Activated CD4-positive, alpha-beta T cell treated with anti-CD3 and anti-CD28 coated beads, Interleukin-2, Interleukin-4, amounts not matched to agents 100 ng/mL and 50 ng/mL, durations not matched to agents 16 hours and 8 hours (primary cell): ENCODE measurements at regions not wholly inside any gene's neighbourhood (a gene's known extent, or its start where the extent isn't known, plus 50 kb on each side); places are given as distances from the start of the nearest gene placed in this dataset.
"Not testable (repeated sequence)": the region's sequence is repeated elsewhere in the genome, so short reads cannot be mapped to it uniquely, and the experiment has no call there.

Source experiments
- DNase-seq: peaks from one replicate; pipeline ENCODE4 v3.0.0-alpha.2; 2020; ENCODE audit warnings: low spot score

DNA sequence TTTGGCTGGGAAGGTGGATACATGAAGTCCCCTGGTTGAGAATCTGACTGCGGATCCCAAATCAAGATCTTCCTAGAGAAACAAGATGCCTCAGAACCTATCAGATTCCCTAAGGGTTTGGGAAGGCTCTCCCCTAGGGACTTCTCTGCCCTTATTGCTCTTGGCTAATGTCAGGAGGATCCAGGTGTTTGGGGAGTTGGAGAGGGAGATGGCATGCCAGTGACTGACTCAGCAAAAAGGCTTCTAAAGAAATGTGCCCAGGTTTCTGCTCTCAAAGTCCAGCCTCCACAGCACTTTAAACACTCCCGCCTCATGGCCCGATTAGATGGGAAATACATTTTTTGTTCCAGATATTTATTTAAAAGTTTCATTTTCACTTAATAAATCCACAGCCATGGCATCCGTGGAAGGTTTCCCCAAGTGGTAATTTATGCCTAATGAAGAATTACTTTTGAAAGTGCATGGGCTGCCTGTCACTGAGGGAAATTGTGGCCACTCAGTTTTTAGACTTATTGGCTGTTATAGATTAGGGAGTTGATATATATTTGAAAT, 156.4 kb downstream of the OSR1 start:
- DNase-seq = no peak

DNA sequence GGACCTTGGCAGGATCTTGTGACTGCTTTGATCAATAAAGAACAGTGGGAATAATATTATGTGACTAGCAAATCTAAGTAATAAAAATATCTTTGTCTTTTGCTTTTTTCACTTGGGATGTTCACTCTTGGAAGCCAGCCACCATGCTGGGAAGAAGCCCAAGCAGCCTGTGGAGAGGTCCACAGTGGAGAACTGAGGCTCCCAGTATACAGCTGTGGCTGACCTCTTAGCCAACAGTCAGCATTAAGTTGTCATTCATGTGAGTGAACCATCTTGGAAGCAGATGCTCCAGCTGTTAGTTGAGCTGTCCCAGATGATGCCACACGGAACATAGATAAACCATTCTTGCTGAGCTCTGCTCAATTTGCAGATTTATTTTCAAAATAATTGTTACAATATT, 160.0 kb downstream of the OSR1 start:
- DNase-seq = no peak

DNA sequence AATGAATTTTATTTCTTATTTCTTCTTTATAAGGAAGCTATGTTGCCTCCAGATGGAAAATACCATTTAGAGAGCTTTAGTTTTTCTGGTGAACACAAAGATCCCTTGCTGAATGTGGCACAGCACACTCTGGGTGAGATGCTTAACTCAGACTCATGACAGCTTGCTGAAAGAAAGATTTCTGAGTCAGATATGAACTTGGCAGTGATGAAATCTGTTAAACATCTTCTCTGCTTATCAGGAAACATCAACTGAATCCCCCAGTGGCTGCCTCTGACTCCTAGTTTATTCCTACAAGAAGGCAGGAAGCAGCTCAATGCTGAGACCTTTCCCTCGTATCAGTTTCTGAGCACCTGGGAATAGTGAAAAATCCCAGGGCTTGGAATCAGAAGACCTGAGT, 162.8 kb downstream of the OSR1 start:
- DNase-seq = no peak

DNA sequence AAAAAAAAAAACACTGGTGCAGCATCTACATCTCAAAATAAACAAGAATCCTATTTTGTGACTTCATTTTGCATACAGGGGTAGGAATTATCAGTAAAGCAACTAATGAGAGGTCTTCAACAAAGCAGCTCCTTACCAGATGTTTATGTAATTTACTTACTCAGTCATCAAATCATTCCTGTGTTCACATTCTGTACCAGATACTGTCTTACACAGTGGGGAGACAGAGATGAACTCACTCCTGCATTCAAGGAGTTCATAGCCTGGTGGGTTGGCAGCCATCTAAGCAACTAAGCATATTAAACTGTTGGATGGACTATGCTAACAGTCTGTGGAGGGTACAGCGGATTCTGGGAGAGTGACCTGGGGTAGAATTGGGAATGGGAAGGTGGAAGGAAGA, 169.0 kb downstream of the OSR1 start:
- DNase-seq = no peak

DNA sequence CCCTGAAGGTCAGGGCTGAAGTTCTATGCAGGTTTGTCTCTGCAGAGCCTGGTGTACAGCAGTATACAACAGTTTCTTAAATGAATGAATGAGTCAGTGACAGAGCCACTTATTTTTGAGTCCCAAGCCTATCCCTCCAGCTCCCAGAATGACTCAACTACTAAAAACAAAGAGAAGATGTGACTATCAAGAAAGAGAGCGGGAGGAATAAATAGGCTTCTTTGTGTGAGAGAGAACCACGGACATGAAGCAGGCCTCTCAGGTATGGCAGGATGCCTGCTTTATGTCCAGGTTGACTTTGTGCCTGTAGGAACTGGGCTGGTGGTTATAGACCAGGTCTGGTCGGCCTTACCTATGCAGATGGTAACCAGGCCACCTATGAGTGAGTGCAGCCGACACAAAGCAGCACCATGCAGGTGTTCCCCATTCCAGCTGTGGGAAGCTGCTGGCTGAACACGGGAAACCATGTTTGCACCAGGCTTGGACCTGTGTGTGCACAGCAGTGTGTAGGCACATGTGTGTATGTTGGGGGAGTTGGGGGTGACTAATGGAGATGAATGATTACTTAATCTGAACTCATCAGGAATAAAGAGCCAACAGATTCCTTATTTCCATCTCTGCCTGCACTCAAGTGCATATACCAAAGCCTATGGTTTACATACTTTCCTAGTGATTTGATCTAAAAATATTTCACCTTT, 171.0 kb downstream of the OSR1 start:
- DNase-seq = no peak

DNA sequence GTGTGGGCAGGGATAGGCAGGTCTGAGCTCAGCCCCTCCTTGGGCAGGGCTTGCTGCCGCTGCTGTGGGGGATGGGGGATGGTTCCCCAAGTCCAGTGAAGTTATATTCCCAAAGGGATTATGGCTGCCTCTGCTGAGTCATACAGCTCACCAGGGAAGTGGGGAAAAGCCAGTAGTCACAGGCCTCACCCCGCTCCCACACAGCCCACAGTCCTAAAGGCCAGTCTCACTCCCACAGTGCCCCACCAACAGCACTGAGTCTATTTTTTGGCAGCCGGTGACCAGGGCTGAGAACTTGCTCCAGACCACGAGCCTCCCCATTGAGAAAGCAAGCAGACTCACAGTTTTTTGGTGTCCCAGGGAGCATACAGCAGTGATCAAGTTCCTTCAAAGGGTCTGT, 173.3 kb downstream of the OSR1 start:
- no peak for DNase-seq

DNA sequence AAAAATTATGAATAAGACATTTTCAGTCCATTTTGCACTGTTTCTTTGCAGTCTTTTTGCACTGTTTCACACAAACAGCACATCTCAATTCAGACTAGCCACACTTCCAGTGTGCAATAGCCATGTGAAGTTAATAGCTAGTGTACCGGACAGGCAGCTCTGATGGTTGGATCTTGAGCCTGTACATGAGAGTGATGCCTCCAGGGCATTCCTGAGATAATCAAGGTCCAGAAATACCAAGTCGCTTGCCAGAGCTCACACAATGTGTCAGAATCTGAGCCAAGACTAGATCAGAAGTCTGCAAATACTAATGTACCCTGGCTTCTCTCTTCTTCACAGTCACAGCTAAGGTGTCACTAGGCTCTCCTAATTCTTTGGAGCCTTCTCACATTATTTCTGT, 180.2 kb downstream of the OSR1 start:
- DNase-seq = no peak

DNA sequence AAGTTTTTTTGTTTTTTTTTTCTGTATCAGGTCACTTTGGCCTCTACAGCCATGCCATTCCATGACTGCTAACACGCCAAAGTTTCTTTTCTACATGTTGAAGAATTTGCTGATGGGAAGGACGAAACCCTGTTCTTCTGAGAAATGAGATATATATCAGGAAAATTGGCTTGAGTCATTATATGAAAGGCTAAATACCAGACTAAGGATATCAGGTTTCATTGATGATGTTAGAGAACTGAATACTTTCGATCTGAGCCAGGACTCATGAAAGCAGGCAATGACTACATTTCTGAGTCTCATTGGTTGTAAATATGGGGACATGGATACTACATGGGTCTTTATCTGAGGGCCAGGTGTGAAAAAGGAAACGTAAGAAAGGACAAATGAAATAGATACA, 181.4 kb downstream of the OSR1 start:
- no peak for DNase-seq

DNA sequence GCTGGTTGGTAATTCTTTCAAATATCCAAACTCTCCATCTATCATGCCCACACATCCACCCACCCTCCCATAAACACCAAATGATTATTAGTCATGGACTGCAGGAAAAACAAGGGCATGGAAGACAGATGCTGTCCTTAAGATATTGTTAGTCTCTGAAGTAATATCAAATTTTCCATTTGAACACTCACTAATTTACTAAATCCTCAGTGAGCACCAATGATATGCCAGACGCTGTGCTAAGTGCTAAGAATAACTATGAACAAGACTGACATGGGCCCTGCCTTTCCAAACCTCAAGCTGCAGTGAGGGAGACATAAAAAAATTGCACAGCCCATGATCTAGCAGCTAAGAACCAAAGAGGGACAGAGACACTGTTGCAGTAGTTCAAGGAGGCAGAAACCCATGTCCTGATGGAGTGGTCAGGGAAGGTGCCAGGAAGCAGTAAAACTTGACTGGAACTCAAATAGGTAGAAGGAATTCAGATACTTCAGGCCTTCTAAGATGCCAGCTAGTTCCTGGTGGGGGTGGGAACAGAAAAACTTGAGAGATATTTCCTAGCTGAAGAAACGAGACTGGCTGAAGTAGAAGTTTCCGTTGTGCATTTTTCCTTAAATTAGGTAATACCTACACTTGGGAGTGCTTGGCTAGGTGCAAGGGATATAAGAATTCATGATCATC, 182.1 kb downstream of the OSR1 start:
- DNase-seq = no peak

DNA sequence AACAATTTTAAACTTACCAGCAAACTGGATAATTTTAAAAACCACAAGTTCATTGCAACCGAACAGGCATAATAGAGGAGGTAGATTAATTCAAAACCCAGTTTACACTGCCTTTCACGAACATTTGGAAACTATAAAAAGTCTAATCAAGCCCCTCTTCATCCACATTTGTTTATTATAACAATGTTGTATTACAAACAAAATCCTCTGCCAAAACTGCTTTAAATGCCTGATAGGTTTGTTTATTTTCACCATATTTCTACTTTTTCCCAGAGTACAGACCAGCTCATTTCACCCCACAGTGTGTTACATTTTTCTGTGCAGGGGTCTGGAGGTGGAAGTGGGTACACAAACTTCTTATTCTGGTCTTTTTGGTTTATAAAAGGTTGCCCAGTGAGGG, 184.2 kb downstream of the OSR1 start:
- DNase-seq = no peak

DNA sequence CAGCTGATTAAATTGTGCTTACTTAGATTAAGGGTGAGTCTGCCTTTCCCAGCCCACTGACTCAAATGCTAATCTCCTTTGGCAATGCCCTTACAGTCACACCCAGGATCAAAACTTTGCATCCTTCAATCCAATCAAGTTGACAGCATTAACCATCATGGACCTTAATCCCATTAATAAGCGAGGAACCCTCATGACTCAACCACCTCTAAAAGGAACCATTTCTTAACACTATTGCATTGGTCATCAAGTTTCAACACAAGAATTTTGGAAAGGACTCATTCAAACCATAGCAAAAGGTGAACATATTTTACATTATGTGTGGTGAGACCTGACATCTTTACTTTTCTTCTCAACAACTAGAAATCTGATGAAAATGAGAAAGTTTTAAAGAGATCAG, 187.0 kb downstream of the OSR1 start:
- DNase-seq = no peak

DNA sequence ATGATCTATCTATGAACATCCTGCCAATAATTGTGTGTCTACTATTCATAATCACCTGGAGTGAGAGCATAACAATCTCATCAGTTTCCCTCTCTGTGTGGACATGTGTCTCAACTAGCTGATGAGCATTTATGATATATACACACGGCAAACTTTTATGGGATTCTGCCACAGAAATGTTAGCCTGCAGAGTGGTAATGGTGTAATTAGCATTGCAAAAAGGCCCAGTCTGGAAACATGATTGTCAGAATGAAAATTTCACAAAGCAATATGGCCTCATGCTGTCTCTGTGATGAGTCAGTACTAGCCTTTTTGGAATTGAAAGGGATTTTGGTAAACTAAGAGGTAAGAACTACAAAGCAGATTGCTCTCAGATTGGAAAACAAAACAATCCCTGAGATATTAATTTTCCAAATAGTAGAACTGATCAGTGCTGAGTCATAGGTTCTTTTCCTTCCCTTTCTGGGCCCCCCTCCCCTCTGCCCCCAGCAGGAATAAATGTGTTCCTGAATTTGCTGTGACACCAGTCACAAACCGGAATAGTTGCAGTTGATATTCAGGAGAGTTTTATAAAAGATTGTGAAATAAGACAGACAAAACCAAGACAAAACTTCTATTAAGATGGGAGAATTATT, 189.2 kb downstream of the OSR1 start:
- no peak for DNase-seq

DNA sequence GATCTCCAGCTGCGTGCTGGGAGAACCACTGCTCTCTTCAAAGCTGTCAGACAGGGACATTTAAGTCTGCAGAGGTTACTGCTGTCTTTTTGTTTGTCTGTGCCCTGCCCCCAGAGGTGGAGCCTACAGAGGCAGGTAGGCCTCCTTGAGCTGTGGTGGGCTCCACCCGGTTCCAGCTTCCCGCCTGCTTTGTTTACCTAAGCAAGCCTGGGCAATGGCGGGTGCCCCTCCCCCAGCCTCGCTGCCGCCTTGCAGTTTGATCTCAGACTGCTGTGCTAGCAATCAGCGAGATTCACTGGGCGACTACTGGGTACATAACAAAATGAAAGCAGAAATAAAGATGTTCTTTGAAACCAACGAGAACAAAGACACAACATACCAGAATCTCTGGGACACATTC, 194.3 kb downstream of the OSR1 start:
- not testable (repeated sequence) for DNase-seq

DNA sequence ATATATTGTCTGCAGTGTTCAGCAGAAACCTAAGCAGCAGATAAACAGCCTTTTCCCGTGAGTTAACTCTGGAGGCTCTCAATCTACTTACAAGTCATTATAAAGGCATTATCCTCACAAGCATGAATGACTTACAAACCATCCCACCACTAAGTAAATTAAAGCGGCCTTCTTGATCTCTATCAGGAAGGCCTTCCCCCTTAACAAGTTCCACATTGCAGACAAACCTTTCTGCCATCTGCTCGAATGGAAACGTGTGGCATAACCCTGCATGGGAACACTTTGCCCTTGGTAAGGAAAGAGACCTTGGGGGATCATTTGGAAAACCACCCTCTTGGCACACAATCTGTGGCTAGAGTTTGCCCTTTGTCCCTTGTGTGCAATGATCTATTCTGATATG, 199.5 kb downstream of the OSR1 start:
- DNase-seq = no peak

DNA sequence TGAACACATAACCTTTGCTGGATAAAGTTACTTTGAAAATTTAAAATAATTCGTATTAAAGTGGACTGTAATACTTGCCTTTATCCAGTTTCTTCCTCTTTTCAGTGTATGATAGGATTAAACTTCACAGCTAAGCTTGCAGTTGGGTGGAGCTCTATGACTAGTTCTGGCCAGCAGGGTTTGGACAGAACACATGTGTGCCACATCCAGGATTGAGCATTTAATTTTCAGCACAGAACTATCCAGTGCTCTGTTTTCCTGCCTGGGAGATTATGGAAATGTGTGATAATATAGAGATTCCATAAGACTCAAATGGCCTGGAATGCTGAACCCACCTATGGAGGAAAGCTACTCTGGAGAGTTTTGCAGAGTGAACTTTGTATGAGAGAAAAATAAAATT, 200.2 kb downstream of the OSR1 start:
- no peak for DNase-seq

DNA sequence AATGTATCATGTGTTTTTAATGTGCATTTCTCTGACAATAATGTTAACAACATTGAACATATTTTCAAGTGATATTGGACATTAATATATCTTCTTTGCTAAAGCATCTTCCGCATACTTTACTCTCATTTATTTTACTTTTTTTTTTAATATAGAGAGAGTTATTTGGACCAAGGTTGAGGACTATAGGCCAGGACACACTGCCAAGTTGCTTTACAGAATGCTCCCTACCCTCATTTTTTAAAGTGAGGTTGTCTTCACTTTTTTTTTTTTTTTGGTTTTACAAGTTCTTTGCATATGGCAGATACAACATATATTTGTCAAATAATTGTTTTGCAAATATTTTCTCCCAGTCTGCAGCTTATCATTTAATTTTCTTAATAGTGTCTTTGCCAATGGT, 201.8 kb downstream of the OSR1 start:
- DNase-seq = no peak

DNA sequence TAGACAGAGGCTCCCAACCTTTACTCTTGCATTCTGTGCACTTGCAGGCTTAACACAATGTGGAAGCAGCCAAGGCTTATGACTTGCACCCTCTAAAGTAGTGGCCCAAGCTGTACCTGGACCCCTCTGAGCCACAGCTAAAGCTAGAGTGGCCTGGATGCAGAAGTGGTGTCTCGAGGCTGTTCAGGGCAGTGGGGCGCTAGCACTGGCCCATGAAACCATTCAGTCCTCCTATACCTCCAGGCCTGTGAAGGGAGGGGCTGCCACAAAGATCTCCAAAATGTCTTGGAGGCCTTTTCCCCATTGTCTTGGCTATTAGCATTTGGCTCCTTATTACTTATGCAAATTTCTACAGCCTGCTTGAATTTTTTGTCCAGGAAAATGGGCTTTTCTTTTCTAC, 207.7 kb downstream of the OSR1 start:
- DNase-seq = no peak

DNA sequence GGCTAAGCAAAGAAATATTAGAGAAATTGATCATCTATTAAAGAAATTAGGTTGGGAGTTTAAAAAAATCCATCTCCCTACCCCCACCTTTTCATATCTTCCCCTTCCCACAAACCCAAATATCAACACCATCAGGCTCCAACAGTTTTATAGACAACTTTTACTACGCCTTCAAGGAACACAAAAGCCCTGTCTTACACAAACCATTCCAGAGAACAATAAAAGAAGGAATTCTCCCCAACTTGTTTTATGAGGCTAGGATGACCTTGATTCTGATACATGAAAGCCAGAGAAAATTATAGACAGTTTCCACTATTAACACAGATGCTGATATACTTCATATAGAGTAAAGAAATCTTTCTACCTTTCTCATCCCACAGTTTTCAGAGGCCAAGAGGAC, 211.6 kb downstream of the OSR1 start:
- no peak for DNase-seq

DNA sequence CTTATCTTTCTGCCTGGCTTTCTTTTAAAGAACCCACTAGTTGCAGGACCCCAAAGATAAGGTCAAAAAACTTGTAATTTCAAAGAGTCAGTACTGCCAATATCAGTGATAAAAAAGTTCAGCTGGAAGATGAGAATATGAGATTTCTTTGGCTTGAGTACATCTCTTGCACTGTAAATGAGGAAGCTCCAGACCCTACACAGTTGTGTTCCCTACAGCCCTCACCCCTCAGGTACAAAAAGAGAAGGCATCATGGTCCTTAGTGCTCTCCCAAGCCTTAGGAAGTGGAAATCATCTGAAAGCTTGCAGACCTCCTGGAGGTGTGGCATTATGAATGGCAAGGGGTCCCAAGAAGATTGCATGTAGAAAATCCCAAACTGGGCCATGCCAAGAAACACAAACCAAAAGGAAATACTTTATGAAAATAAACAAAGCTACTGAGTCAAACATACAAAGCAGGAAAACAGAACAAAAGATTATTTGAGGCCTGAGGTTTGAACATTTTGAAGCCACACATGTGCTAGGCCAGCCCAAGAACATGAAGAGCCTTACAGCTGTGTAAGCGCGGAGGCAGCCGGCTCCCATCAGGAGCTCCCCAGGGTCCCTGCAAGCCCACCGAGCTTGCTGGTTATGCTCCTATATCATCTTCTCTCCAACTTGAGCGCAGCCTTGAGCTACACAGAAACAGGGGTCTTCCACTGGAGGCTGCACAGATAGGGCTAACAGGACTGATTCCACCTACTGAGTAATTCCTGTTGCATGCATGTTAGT, 217.0 kb downstream of the OSR1 start:
- DNase-seq = no peak

DNA sequence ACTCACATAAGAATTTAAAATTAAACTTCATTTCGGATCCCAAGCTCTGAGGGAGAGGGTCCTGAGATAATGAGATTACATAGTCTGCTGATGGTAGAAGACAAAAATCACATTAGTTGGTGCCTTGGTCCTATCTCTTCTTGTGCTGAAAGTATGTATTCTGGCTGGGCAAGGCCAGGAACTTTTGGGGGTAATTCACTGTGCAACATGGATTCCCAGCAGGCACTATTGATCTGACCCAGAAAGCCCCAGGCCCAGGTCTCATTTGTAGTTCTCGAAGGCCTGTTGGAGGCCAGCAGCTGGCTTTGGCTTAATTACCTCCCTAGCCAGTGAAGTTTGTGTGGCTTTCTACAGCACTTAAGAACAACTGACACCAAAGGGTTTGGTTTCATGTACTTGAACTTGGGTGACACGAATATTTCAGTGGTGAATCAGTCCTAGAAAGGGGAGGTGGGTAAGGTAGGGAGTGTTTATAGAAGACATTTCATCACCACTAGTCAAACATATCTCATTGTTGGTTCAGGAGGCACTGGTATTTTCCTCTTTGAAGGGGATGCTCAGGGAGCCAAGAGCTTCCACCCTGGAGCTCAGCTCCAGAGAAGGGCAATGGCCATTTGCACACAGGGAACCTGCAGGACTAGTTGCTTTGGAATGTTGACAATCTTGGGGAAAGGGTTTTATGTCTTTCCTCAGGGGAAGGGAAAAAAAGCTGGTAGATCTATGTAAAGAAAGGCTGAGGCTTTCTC, 217.8 kb downstream of the OSR1 start:
- DNase-seq = no peak

DNA sequence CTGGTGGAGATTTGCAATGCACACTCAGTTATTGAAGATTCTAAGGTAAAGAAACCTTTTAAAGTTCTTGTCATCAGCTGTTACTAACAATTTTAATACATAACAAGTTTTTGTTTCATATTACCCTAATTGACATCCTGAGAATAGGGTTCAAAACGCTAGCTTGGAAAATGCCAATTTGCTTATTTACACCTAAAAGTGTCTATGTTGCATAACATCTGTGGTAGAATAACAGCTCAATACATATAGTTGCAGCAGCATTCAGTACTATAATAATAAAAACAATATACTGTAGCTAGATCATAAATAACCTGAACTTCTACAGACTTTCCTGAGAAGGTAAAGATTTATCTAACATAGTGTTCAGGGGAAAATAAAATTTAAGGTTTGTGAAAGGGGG, 219.0 kb downstream of the OSR1 start:
- no peak for DNase-seq

DNA sequence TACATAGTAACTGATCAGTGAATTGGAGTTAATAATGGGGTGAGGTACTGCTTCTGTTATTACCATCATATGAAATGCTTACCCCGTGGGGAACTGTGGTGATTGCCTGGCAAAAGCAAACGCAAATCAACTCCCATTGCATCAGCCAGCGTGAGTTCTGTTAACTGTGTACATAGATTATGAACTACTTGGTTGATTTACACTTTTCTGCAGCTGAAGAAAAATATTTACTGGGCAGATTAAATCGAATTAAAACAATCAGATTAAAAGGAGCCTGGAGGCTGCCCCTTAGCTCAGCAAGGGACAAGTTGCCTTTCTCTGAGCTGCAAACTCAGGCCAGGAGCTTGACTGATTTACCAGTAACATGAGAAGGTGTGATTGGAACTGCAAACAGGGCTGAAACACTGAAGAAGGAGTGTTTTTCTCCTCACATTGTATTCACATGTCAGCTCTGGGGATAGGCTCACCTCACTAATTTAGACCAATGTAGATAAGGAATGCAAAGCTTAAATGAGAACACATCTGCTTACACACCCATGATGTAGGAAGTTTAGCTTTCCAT, 220.1 kb downstream of the OSR1 start:
- no peak for DNase-seq
